SK-N-MC (cell line): ENCODE measurements at regions not wholly inside any gene's neighbourhood (a gene's known extent, or its start where the extent isn't known, plus 50 kb on each side); places are given as distances from the start of the nearest gene placed in this dataset.

Experiments used
- EZH2 ChIP-seq: fragments of 200-600 bp; sonication (generic); IDR thresholded peaks from one replicate; pipeline ENCODE4 v1.6.1; 2017; ENCODE audit warnings: antibody characterized with exemption
- POLR2AphosphoS5 ChIP-seq: IDR thresholded peaks from 2 replicates; pipeline ENCODE4 v1.6.1; 2012; ENCODE audit warnings: mild to moderate bottlenecking, low read depth, low read length, borderline replicate concordance

- no peak for TF ChIP-seq POLR2AphosphoS5
- no peak for TF ChIP-seq EZH2
Measured at GRCh38 chr1:178639326-178639725, 85.7 kb upstream of the RALGPS2 start.
